T-helper 9 cell (primary cell): ENCODE measurements at regions not wholly inside any gene's neighbourhood (a gene's known extent, or its start where the extent isn't known, plus 50 kb on each side); places are given as distances from the start of the nearest gene placed in this dataset.

Source experiments
- DNase-seq: peaks from one replicate; pipeline ENCODE4 v3.0.0-alpha.2; 2020

- no peak for DNase-seq
Measured at GRCh38 chr12:46131732-46132469, 136.9 kb downstream of the SLC38A1 start.

GRCh38 chr12:46127656-46128055, 137.3 kb upstream of the SCAF11 start:
- no peak for DNase-seq

- DNase-seq, result no peak
Measured at GRCh38 chr12:46126050-46126727, 135.8 kb upstream of the SCAF11 start.

- DNase-seq, result peak; percentile 22
Measured at GRCh38 chr12:46124848-46125619, 134.7 kb upstream of the SCAF11 start.

GRCh38 chr12:46124132-46124847, 133.9 kb upstream of the SCAF11 start:
- DNase-seq, result no peak

GRCh38 chr12:46112364-46112763, 122.0 kb upstream of the SCAF11 start:
- no peak for DNase-seq

- DNase-seq, result no peak
Measured at GRCh38 chr12:46111715-46112114, 121.3 kb upstream of the SCAF11 start.

- DNase-seq, result no peak
Measured at GRCh38 chr12:46110928-46111699, 120.7 kb upstream of the SCAF11 start.

- DNase-seq, result no peak
Measured at GRCh38 chr12:46110223-46110611, 119.8 kb upstream of the SCAF11 start.

GRCh38 chr12:46109343-46110222, 119.2 kb upstream of the SCAF11 start:
- DNase-seq, result no peak

GRCh38 chr12:46108721-46109120, 118.3 kb upstream of the SCAF11 start:
- no peak for DNase-seq

- DNase-seq, result no peak
Measured at GRCh38 chr12:46107591-46107990, 117.2 kb upstream of the SCAF11 start.

GRCh38 chr12:46105735-46106134, 115.4 kb upstream of the SCAF11 start:
- DNase-seq, result no peak

- no peak for DNase-seq
Measured at GRCh38 chr12:46103559-46104383, 113.4 kb upstream of the SCAF11 start.

GRCh38 chr12:46101485-46101869, 111.1 kb upstream of the SCAF11 start:
- DNase-seq, result no peak

GRCh38 chr12:46100551-46101484, 110.4 kb upstream of the SCAF11 start:
- DNase-seq, result no peak

- DNase-seq, result no peak
Measured at GRCh38 chr12:46089414-46090162, 99.2 kb upstream of the SCAF11 start.

GRCh38 chr12:46087916-46088439, 97.6 kb upstream of the SCAF11 start:
- no peak for DNase-seq
